DOHH2 (cell line): ENCODE measurements at regions not wholly inside any gene's neighbourhood (a gene's known extent, or its start where the extent isn't known, plus 50 kb on each side); places are given as distances from the start of the nearest gene placed in this dataset.

ENCODE experiments used
- H3F3A ChIP-seq: fragments of 200-600 bp; sonication (generic), shearing (Covaris generic); 2 replicates; pipeline ENCODE4 v1.6.0; 2016; ENCODE audit warnings: antibody characterized with exemption, mild to moderate bottlenecking; ENCODE audit not compliant: control insufficient read depth, insufficient read depth
- H3K27ac ChIP-seq: fragments of 200-600 bp; sonication (generic); 2 replicates; pipeline ENCODE4 v1.5.1; 2014; ENCODE audit warnings: low read depth, mild to moderate bottlenecking, low read length, moderate library complexity
- H3K27me3 ChIP-seq: fragments of 200-600 bp; sonication (generic); 2 replicates; pipeline ENCODE4 v1.6.1; 2014; ENCODE audit warnings: mild to moderate bottlenecking, low read length, mixed read lengths; ENCODE audit not compliant: control insufficient read depth
- H3K36me3 ChIP-seq: fragments of 200-600 bp; sonication (generic); 2 replicates; pipeline ENCODE4 v1.6.1; 2014; ENCODE audit warnings: mild to moderate bottlenecking, low read length, moderate library complexity, mixed read lengths; ENCODE audit not compliant: control insufficient read depth
- H3K4me1 ChIP-seq: fragments of 200-600 bp; sonication (generic); 2 replicates; pipeline ENCODE4 v1.6.1; 2014; ENCODE audit warnings: mild to moderate bottlenecking, low read length, mixed read lengths; ENCODE audit not compliant: control insufficient read depth
- H3K4me2 ChIP-seq: fragments of 200-600 bp; sonication (generic); 2 replicates; pipeline ENCODE4 v1.6.0; 2014; ENCODE audit warnings: mild to moderate bottlenecking, low read length, moderate library complexity
- H3K4me3 ChIP-seq: fragments of 200-600 bp; sonication (generic); 2 replicates; pipeline ENCODE4 v1.5.1; 2014; ENCODE audit warnings: mild to moderate bottlenecking, low read length, mixed read lengths
- H3K79me2 ChIP-seq: fragments of 200-600 bp; sonication (generic); 2 replicates; pipeline ENCODE4 v1.6.1; 2014; ENCODE audit warnings: mild to moderate bottlenecking, low read length, mixed read lengths; ENCODE audit not compliant: control insufficient read depth
- H3K9me2 ChIP-seq: fragments of 200-600 bp; sonication (generic); replicated peaks from 2 replicates; pipeline ENCODE4 v1.6.1; 2014; ENCODE audit warnings: mild to moderate bottlenecking, low read length, mixed read lengths; ENCODE audit not compliant: control insufficient read depth
- H3K9me3 ChIP-seq: fragments of 200-600 bp; sonication (generic); 2 replicates; pipeline ENCODE4 v1.6.1; 2014; ENCODE audit warnings: antibody characterized with exemption, low read length, mixed read lengths; ENCODE audit not compliant: control insufficient read depth, insufficient read depth
- H4K20me1 ChIP-seq: fragments of 200-600 bp; sonication (generic); 2 replicates; pipeline ENCODE4 v1.6.0; 2014; ENCODE audit warnings: low read depth, mild to moderate bottlenecking, antibody characterized with exemption, low read length, moderate library complexity; ENCODE audit not compliant: control insufficient read depth, insufficient read depth
- CTCF ChIP-seq: fragments of 200-600 bp; sonication (generic); IDR thresholded peaks from one replicate; pipeline ENCODE4 v1.5.1; 2014; ENCODE audit warnings: antibody characterized with exemption, mild to moderate bottlenecking, low read depth, low read length; ENCODE audit not compliant: poor library complexity, severe bottlenecking
- EZH2phosphoT487 ChIP-seq: fragments of 200-600 bp; sonication (generic); IDR thresholded peaks from 2 replicates; pipeline ENCODE4 v1.6.1; 2017; ENCODE audit warnings: borderline replicate concordance, mild to moderate bottlenecking, antibody characterized with exemption, low read length, moderate library complexity, mixed read lengths

GRCh38 chr5:144089401-144090021, 80.9 kb downstream of the YIPF5 start:
- Histone ChIP-seq H3K9me3 (no peaks in the 10 kb centered on the region), H3F3A (no peaks in the 10 kb centered on the region), H3K27me3 (no peaks in the 10 kb centered on the region), H3K79me2 (no peaks in the 10 kb centered on the region), H3K4me2 (peak overlapping the region; percentile 2; the same call in 1 of the 2 replicates), H3K27ac (no peak overlapping the region), H3K9me2 (no peaks in the 10 kb centered on the region), H4K20me1 (no peaks in the 10 kb centered on the region), H3K4me3 (no peak overlapping the region), H3K36me3 (no peaks in the 10 kb centered on the region), H3K4me1 (no peaks in the 10 kb centered on the region)
- TF ChIP-seq EZH2phosphoT487, result no peak

- H3K4me3 ChIP-seq, result no peak overlapping the region
- no peaks in the 10 kb centered on the region for H3K4me1 ChIP-seq
- TF ChIP-seq EZH2phosphoT487 (no peak), CTCF (no peak)
- H3K27me3 ChIP-seq, result no peaks in the 10 kb centered on the region
- no peaks in the 10 kb centered on the region for H3F3A ChIP-seq
- no peaks in the 10 kb centered on the region for H3K9me3 ChIP-seq
- H3K79me2 ChIP-seq, result no peaks in the 10 kb centered on the region
- H3K36me3 ChIP-seq, result no peaks in the 10 kb centered on the region
- H3K27ac ChIP-seq, result no peak overlapping the region
- H4K20me1 ChIP-seq, result no peaks in the 10 kb centered on the region
- H3K4me2 ChIP-seq, result no peak overlapping the region
- no peaks in the 10 kb centered on the region for H3K9me2 ChIP-seq
Observed at GRCh38 chr5:144092508-144092907, 78.0 kb downstream of the YIPF5 start.

GRCh38 chr5:144093400-144093799, 77.1 kb downstream of the YIPF5 start:
- Histone ChIP-seq H3K27ac (no peak overlapping the region), H4K20me1 (no peaks in the 10 kb centered on the region), H3K79me2 (no peaks in the 10 kb centered on the region), H3K36me3 (no peaks in the 10 kb centered on the region), H3K4me1 (no peaks in the 10 kb centered on the region), H3K9me3 (no peaks in the 10 kb centered on the region), H3K4me3 (no peak overlapping the region), H3K27me3 (no peaks in the 10 kb centered on the region), H3K9me2 (no peaks in the 10 kb centered on the region), H3F3A (no peaks in the 10 kb centered on the region), H3K4me2 (no peak overlapping the region)
- TF ChIP-seq CTCF, result no peak
- no peak for TF ChIP-seq EZH2phosphoT487

GRCh38 chr5:144093868-144094267, 76.6 kb downstream of the YIPF5 start:
- Histone ChIP-seq H3F3A (no peaks in the 10 kb centered on the region), H3K27ac (no peak overlapping the region), H3K9me2 (no peaks in the 10 kb centered on the region), H3K36me3 (no peaks in the 10 kb centered on the region), H4K20me1 (no peaks in the 10 kb centered on the region), H3K4me1 (no peaks in the 10 kb centered on the region), H3K4me3 (no peak overlapping the region), H3K27me3 (no peaks in the 10 kb centered on the region), H3K4me2 (no peak overlapping the region), H3K9me3 (no peaks in the 10 kb centered on the region), H3K79me2 (no peaks in the 10 kb centered on the region)
- no peak for TF ChIP-seq EZH2phosphoT487
- TF ChIP-seq CTCF, result no peak
